IPS-18c (cell line): ENCODE measurements at regions not wholly inside any gene's neighbourhood (a gene's known extent, or its start where the extent isn't known, plus 50 kb on each side); places are given as distances from the start of the nearest gene placed in this dataset.

Experiments used
- H3K4me3 ChIP-seq: 2 replicates; pipeline ENCODE4 v1.7.0; 2013; ENCODE audit warnings: low read depth, mild to moderate bottlenecking, low read length, moderate library complexity; ENCODE audit not compliant: insufficient read depth
- H3K9me3 ChIP-seq: one replicate; pipeline ENCODE4 v1.6.1; 2013; ENCODE audit warnings: mild to moderate bottlenecking, low read length, moderate library complexity; ENCODE audit not compliant: control insufficient read depth, insufficient read depth

GRCh38 chr13:80118099-80118498, 222.8 kb downstream of the SPRY2 start:
- Histone ChIP-seq H3K4me3 (no peak overlapping the region), H3K9me3 (no peaks in the 10 kb centered on the region)

GRCh38 chr13:80117515-80117914, 223.4 kb downstream of the SPRY2 start:
- no peak overlapping the region for H3K4me3 ChIP-seq
- no peaks in the 10 kb centered on the region for H3K9me3 ChIP-seq

DNA sequence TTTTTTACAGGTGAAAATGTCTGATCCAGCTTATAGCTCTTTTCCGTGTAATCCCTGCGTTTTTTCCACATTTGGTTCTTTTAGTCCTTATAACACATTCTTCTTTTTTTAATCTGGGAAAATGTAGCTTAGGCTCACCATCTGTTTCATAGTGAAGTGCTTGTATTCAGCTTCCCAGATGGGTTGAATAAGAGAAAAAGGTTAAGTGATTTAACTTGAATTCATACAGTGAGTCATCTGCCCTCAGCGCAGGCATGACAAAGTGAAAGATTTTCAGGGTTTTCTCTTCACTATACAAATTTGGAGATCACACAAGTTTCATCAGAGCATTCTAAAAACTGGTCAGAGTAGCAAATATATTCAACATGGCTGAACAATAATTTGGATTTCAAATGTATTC, 224.8 kb downstream of the SPRY2 start:
- Histone ChIP-seq H3K9me3 (peaks cover 2% of the 10 kb centered on the region), H3K4me3 (no peak overlapping the region)

DNA sequence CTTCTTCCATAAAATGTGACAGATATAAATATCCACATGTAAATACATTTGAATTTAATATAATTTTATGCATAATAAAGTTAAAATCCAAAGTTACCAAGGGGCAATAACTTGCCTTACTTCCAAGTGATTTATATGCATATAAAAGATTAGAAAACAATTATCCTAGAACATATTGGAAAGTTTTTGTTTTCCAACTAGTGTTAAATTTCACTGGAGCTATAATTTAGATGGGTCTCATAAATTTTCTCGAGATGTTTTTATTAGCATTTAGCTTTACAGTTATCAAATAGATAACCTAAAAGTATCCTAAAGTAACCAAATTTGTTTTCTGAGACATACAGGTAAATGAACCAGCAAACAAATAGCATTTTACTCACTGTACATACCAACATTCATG, 225.3 kb downstream of the SPRY2 start:
- Histone ChIP-seq H3K9me3 (peaks cover 2% of the 10 kb centered on the region), H3K4me3 (no peak overlapping the region)

DNA sequence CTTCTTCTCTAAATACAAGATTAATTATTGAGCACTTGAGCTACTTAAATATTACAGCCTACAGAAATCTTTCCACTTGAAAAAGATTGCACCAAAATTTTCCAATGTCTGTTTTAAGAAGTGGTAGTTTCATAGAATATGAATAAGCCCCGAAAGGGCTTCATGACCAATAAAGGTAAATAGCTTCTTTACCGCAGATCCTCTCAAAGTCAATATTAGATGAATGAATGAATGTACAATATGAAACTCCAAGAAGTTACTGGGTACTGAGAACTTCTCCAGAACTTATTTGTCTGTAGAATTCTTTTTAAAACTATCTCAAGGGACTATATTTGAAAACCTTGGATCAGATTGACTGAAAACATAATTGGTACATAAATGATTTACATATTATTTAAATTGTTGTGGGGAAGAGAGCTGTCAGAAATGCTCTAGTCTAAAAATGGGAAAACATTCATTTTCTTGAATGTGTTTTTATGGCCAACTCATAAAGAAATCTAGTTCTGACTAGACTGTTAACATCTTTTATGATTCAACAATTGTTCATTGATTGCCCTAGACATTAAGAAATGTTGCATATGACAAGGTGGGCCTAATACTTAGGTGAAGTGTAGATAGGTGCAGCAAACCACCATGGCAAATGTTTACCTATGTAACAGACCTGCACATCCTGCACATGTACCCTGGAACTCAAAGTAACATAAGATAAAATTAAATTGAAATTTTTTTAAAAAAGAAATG, 227.0 kb downstream of the SPRY2 start:
- H3K9me3 ChIP-seq, result peaks cover 2% of the 10 kb centered on the region
- H3K4me3 ChIP-seq, result no peak overlapping the region

DNA sequence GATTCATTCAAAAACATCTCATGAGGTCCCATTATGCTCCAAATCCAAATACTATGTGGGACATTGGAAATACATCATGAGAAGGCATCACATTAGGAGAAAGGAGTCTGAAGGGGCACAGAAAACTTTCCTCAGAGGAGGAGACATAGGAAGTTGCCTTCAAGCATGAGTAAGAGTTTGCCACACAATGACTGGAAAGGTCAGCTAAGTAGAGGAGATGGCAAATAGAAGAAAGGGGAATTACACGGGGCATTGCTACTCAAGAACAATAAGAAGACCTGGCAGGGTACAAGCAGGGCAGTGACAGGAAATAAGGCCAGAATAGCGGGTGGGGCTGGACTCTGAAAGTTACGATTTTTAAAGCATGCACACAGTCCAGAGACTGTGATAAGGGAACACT, 231.6 kb downstream of the SPRY2 start:
- Histone ChIP-seq H3K4me3 (no peak overlapping the region), H3K9me3 (peaks cover 2% of the 10 kb centered on the region)

DNA sequence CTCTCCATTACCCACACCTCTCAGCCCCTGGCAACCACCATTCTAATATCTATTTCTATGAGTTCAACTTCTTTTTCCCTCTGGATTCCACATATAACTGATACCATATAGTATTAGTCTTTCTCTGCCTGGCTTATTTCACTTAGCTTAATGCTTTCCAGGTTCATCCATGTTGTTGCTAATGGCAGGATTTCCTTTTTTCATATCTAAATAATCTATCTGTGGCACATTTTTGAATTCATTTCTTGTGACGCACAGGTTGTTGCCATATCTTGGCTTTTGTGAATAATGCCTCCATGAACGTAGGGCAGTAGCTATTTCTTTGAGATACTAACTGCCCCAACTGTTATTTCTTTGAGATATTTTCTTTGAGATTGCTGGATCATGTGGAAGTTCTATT, 235.6 kb downstream of the SPRY2 start:
- Histone ChIP-seq H3K9me3 (no peaks in the 10 kb centered on the region), H3K4me3 (no peak overlapping the region)

DNA sequence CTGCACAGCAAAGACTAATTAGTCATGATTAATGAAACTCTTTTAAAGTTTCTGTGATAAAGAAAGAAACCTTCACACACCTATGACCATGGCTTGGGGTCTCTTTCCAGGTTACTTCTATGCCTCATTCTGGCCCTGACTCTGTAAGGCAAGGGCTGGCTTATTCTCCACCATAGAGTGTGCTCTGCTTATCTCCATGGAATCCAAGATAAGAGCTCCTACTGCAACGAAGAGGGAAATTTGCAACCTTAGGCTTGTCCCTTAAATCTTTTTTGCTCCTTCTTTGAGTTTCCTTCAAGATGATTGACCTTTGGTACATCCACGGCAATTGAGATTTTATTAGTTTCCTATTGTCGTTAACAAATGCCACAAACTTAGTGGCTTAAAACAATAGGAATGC, 239.9 kb downstream of the SPRY2 start:
- no peaks in the 10 kb centered on the region for H3K9me3 ChIP-seq
- H3K4me3 ChIP-seq, result no peak overlapping the region

DNA sequence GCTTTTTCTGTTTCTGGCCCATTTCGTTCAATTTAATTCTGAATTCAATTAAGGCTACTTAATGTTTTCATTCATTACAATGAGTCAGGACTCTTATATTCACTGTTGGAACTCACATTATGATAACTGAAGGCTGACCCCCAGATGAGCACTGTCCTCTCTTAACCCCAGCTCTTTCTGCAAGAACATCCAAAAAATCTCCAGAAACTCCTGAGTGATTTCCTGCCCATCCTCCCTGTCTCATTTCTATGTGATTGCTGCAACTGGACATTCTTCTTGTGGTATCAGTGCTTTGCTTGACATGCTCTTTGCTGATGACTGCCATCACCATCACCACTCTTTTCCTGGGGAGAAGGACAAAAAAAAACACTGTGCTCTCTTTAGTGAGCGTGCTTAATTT, 240.3 kb downstream of the SPRY2 start:
- Histone ChIP-seq H3K4me3 (no peak overlapping the region), H3K9me3 (no peaks in the 10 kb centered on the region)

- H3K9me3 ChIP-seq, result no peaks in the 10 kb centered on the region
- H3K4me3 ChIP-seq, result no peak overlapping the region
These were observed 243.4 kb downstream of the SPRY2 start for GRCh38 chr13:80097561-80097960.

DNA sequence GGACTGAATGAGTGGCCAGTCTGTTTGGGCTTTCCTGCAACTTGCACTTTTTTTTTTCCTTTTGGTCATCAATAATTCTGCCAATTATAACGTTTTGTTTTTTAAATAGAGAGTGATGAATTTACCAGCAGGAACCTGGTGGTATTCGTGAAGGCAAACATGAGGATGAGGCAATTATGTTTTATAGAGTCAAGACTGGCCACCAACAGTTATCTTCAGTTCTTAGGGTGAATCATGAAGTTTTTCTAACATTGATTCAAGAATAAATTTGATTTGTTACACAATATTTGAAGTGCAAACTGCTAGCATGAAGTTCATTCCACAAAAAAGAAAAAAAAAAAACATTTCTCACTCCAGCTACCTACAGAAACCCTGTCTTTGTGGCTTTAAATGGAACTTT, 244.5 kb downstream of the SPRY2 start:
- no peak overlapping the region for H3K4me3 ChIP-seq

DNA sequence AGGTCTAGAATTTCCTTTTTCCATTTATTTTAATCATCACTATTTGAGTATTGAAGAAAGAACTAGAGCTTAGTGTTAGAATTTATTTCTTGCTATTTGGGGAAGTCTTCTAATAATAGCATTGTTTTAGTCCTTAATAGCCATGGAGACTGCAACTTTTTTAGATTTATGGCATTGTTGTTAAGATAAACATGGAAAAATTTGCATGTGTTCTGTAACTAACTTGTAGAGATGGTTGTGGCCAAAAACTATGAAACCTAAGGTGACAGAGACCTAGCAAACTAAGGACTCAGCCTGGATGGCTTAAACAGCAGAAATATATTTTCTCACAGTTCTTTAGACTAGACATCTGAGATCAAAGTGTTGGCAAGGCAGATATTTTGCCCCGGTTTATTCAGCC, 246.4 kb downstream of the SPRY2 start:
- H3K4me3 ChIP-seq, result no peak overlapping the region

More for the DNA sequence above, 244.5 kb downstream of the SPRY2 start:
- no peaks in the 10 kb centered on the region for H3K9me3 ChIP-seq

GRCh38 chr13:80093888-80094287, 247.0 kb downstream of the SPRY2 start:
- H3K9me3 ChIP-seq, result no peaks in the 10 kb centered on the region
- H3K4me3 ChIP-seq, result no peak overlapping the region

More for the DNA sequence above, 246.4 kb downstream of the SPRY2 start:
- no peaks in the 10 kb centered on the region for H3K9me3 ChIP-seq

GRCh38 chr13:80086304-80086721, 254.6 kb downstream of the SPRY2 start:
- H3K9me3 ChIP-seq, result no peaks in the 10 kb centered on the region
- no peak overlapping the region for H3K4me3 ChIP-seq

DNA sequence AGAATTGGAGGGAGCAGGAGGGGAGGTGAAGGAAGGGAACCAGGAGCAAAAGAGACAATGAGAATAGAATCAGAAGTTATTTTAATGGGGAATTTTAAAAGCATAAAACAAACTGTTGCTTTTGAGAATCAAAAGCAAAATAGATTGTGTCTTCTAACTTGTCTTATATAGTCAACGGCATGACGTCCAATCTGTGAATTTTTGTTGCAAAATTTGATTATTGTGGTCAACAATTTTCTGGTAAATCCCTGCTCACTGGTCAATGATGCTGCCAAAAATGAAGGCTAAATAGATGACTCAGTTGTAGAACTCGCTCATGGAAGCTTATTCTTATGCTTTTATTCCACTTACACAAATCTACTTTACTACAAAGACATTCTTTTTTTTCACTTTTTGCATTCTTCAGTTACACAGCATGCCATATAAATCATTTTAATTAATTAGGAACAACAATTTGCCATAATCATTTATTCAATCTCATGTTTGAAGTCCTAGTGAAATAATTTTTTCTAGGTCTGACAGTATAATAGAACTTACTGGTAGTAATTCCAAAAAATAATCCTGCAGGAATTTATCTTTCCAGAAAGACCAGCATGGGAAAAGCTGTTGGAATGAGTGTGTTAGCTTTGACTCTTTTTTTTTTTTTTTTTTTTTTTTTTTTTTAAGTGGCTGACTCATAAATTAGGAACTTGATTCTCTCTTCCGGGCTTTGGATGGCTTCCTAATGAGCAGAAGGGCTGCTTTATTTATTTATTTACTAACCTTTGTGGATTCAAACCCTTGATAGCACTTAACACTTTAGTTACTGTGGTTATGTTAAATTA, 256.9 kb downstream of the SPRY2 start:
- H3K9me3 ChIP-seq, result no peaks in the 10 kb centered on the region
- H3K4me3 ChIP-seq, result no peak overlapping the region

DNA sequence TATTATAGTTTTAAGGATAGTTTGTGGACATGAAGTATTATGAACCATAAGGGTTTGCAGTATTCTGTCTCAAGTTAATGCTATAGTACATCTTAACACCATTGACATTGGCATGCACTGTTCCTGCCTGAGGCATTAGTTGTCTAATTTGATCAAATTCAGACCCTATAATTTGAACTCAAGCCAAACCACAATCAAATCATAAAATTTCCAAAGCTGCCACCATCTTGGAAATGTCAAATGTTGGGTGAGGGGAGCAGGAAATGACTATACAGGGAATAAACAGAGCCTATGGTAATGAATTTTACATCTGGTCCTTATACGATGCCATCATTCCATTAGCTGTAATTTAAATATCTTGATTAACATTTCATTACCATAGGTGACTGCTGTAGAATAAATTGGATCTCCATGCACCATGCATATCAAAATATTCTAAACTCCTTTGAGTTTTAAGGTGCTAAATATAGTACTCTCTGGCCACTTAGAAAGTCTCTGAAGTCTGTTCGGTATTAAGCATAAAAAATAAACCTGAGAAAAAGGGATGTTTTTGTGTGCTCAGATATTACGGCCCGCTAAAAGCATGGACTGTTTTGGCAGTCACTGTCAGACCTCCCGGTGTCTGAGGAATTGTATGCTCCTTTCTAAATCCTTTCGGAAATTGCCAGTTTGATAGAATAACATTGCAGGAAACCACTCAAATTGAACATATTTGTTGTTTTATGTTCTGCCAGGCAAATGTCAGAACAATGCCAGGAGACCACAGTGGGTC, 257.7 kb downstream of the SPRY2 start:
- Histone ChIP-seq H3K4me3 (no peak overlapping the region), H3K9me3 (no peaks in the 10 kb centered on the region)

- H3K4me3 ChIP-seq, result no peak overlapping the region
These were observed 258.4 kb downstream of the SPRY2 start for GRCh38 chr13:80082396-80083080.

More at GRCh38 chr13:80082396-80083080, 258.4 kb downstream of the SPRY2 start:
- H3K9me3 ChIP-seq, result no peaks in the 10 kb centered on the region
